ENCODE measurements at regions not wholly inside any gene's neighbourhood (a gene's known extent, or its start where the extent isn't known, plus 50 kb on each side); places are given as distances from the start of the nearest gene placed in this dataset.

DNA sequence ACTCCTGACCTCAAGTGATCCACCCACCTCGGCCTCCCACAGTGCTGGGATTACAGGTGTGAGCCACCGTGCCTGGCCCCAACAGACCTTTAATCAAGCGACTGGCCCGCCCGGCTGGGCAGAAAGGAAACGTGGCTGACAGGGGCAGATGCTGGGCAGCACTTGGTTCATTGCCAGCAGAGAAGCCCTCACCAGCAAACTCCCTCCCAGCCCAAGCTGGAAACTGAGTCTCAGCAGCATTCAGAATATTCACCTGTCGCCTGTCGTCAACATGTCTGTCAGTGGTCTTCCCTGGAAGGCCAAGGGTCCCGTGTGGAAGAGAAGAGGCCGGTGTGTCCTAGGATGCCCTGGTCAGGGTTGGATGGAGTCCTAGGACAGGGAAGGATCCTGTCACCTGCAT lies 245.0 kb downstream of the TEX29 start:
- Histone ChIP-seq H3K4me3 (ENCODE audit: low read depth in 1 of 2, low read length in 2 of 2) (no peak overlapping the region), H3K27me3 (ENCODE audit: control insufficient read depth in 1 of 2, insufficient read depth in 2 of 2, low read length in 2 of 2) (no peaks in the 10 kb centered on the region), H3K4me1 (ENCODE audit: control insufficient read depth in 2 of 2, insufficient read depth in 2 of 2, low read length in 1 of 2) (no peaks in the 10 kb centered on the region), H3K36me3 (ENCODE audit: control insufficient read depth in 2 of 2, insufficient read depth in 2 of 2, low read length in 1 of 2) (no peaks in the 10 kb centered on the region), H3K9me3 (ENCODE audit: control insufficient read depth in 2 of 2, insufficient read depth in 1 of 2, low read depth in 1 of 2, low read length in 1 of 2) (peaks cover 0 to 14% of the 10 kb centered on the region in 2 donors), H3K27ac (ENCODE audit: low read depth in 2 of 2, low read length in 1 of 2) (no peak overlapping the region)
- WGBS, 2 donors: 82% methylated on average over 10 of the region's 10 CpGs

GRCh38 chr13:111566567-111566966 lies 246.1 kb downstream of the TEX29 start:
- no peaks in the 10 kb centered on the region for H3K27me3 ChIP-seq (ENCODE audit: control insufficient read depth in 1 of 2, insufficient read depth in 2 of 2, low read length in 2 of 2)
- H3K4me1 ChIP-seq (ENCODE audit: control insufficient read depth in 2 of 2, insufficient read depth in 2 of 2, low read length in 1 of 2): no peaks in the 10 kb centered on the region
- WGBS, 2 donors: 88 to 93% methylated on average over 12 of the region's 12 CpGs
- no peak overlapping the region for H3K4me3 ChIP-seq (ENCODE audit: low read depth in 1 of 2, low read length in 2 of 2)
- peaks cover 0 to 14% of the 10 kb centered on the region in 2 donors for H3K9me3 ChIP-seq (ENCODE audit: control insufficient read depth in 2 of 2, insufficient read depth in 1 of 2, low read depth in 1 of 2, low read length in 1 of 2)
- no peak overlapping the region for H3K27ac ChIP-seq (ENCODE audit: low read depth in 2 of 2, low read length in 1 of 2)
- H3K36me3 ChIP-seq (ENCODE audit: control insufficient read depth in 2 of 2, insufficient read depth in 2 of 2, low read length in 1 of 2): no peaks in the 10 kb centered on the region

DNA sequence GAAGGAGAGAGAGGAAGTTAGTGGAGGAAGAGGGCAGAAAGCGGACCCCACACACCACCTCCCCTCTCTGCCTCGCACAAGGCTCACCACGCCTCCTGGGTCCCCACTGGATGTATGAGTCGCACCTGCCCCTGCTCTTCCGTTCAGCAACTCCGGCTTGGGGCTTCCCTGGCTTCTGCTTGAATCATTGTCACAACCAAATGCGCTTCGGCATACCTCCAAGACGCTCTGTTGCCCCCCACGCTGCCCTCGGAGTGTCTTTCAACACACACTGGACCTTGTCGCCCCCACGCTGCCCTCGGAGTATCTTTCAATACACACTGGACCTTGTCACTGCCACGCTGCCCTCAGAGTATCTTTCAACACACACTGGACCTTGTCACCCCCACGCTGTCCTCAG lies 247.2 kb downstream of the TEX29 start:
- no peaks in the 10 kb centered on the region for H3K36me3 ChIP-seq (ENCODE audit: control insufficient read depth in 2 of 2, insufficient read depth in 2 of 2, low read length in 1 of 2)
- 83 to 89% methylated on average over 16 of the region's 16 CpGs for WGBS, 2 donors
- peaks cover 0 to 14% of the 10 kb centered on the region in 2 donors for H3K9me3 ChIP-seq (ENCODE audit: control insufficient read depth in 2 of 2, insufficient read depth in 1 of 2, low read depth in 1 of 2, low read length in 1 of 2)
- H3K27ac ChIP-seq (ENCODE audit: low read depth in 2 of 2, low read length in 1 of 2): no peak overlapping the region
- no peaks in the 10 kb centered on the region for H3K4me1 ChIP-seq (ENCODE audit: control insufficient read depth in 2 of 2, insufficient read depth in 2 of 2, low read length in 1 of 2)
- H3K27me3 ChIP-seq (ENCODE audit: control insufficient read depth in 1 of 2, insufficient read depth in 2 of 2, low read length in 2 of 2): no peaks in the 10 kb centered on the region
- no peak overlapping the region for H3K4me3 ChIP-seq (ENCODE audit: low read depth in 1 of 2, low read length in 2 of 2)

- H3K4me3 ChIP-seq (ENCODE audit: low read depth in 1 of 2, low read length in 2 of 2): no peak overlapping the region
- no peaks in the 10 kb centered on the region for H3K27me3 ChIP-seq (ENCODE audit: control insufficient read depth in 1 of 2, insufficient read depth in 2 of 2, low read length in 2 of 2)
- no peaks in the 10 kb centered on the region for H3K36me3 ChIP-seq (ENCODE audit: control insufficient read depth in 2 of 2, insufficient read depth in 2 of 2, low read length in 1 of 2)
- no peak overlapping the region for H3K27ac ChIP-seq (ENCODE audit: low read depth in 2 of 2, low read length in 1 of 2)
- no peaks in the 10 kb centered on the region for H3K4me1 ChIP-seq (ENCODE audit: control insufficient read depth in 2 of 2, insufficient read depth in 2 of 2, low read length in 1 of 2)
- 73 to 77% methylated on average over 8 of the region's 8 CpGs for WGBS, 2 donors
- peaks cover 0 to 14% of the 10 kb centered on the region in 2 donors for H3K9me3 ChIP-seq (ENCODE audit: control insufficient read depth in 2 of 2, insufficient read depth in 1 of 2, low read depth in 1 of 2, low read length in 1 of 2)
Observed at GRCh38 chr13:111568290-111568689, 247.8 kb downstream of the TEX29 start.

- H3K4me3 ChIP-seq (ENCODE audit: low read depth in 1 of 2, low read length in 2 of 2): no peak overlapping the region
- no peak overlapping the region for H3K27ac ChIP-seq (ENCODE audit: low read depth in 2 of 2, low read length in 1 of 2)
- H3K9me3 ChIP-seq (ENCODE audit: control insufficient read depth in 2 of 2, insufficient read depth in 1 of 2, low read depth in 1 of 2, low read length in 1 of 2): peaks cover 4 to 19% of the 10 kb centered on the region in 2 donors
- H3K4me1 ChIP-seq (ENCODE audit: control insufficient read depth in 2 of 2, insufficient read depth in 2 of 2, low read length in 1 of 2): no peaks in the 10 kb centered on the region
- no peaks in the 10 kb centered on the region for H3K36me3 ChIP-seq (ENCODE audit: control insufficient read depth in 2 of 2, insufficient read depth in 2 of 2, low read length in 1 of 2)
- H3K27me3 ChIP-seq (ENCODE audit: control insufficient read depth in 1 of 2, insufficient read depth in 2 of 2, low read length in 2 of 2): no peaks in the 10 kb centered on the region
- WGBS, 2 donors: 90 to 93% methylated on average over 1 of the region's 1 CpG
Observed at GRCh38 chr13:111570911-111571310, 250.5 kb downstream of the TEX29 start.

- H3K27ac ChIP-seq (ENCODE audit: low read depth in 2 of 2, low read length in 1 of 2): no peak overlapping the region
- no peaks in the 10 kb centered on the region for H3K27me3 ChIP-seq (ENCODE audit: control insufficient read depth in 1 of 2, insufficient read depth in 2 of 2, low read length in 2 of 2)
- peaks cover 4 to 13% of the 10 kb centered on the region in 2 donors for H3K9me3 ChIP-seq (ENCODE audit: control insufficient read depth in 2 of 2, insufficient read depth in 1 of 2, low read depth in 1 of 2, low read length in 1 of 2)
- H3K4me1 ChIP-seq (ENCODE audit: control insufficient read depth in 2 of 2, insufficient read depth in 2 of 2, low read length in 1 of 2): no peaks in the 10 kb centered on the region
- WGBS, 2 donors: 56 to 72% methylated on average over 27 of the region's 27 CpGs
- H3K36me3 ChIP-seq (ENCODE audit: control insufficient read depth in 2 of 2, insufficient read depth in 2 of 2, low read length in 1 of 2): no peaks in the 10 kb centered on the region
- no peak overlapping the region for H3K4me3 ChIP-seq (ENCODE audit: low read depth in 1 of 2, low read length in 2 of 2)
Observed at GRCh38 chr13:111572956-111573761, 252.7 kb downstream of the TEX29 start.

GRCh38 chr13:111573801-111574200 lies 253.4 kb downstream of the TEX29 start:
- Histone ChIP-seq H3K36me3 (ENCODE audit: control insufficient read depth in 2 of 2, insufficient read depth in 2 of 2, low read length in 1 of 2) (no peaks in the 10 kb centered on the region), H3K4me1 (ENCODE audit: control insufficient read depth in 2 of 2, insufficient read depth in 2 of 2, low read length in 1 of 2) (no peaks in the 10 kb centered on the region), H3K27ac (ENCODE audit: low read depth in 2 of 2, low read length in 1 of 2) (no peak overlapping the region), H3K27me3 (ENCODE audit: control insufficient read depth in 1 of 2, insufficient read depth in 2 of 2, low read length in 2 of 2) (no peaks in the 10 kb centered on the region), H3K9me3 (ENCODE audit: control insufficient read depth in 2 of 2, insufficient read depth in 1 of 2, low read depth in 1 of 2, low read length in 1 of 2) (peaks cover 4 to 12% of the 10 kb centered on the region in 2 donors), H3K4me3 (ENCODE audit: low read depth in 1 of 2, low read length in 2 of 2) (no peak overlapping the region)
- WGBS, 2 donors: 91 to 92% methylated on average over 7 of the region's 7 CpGs

- Histone ChIP-seq H3K4me1 (ENCODE audit: control insufficient read depth in 2 of 2, insufficient read depth in 2 of 2, low read length in 1 of 2) (no peaks in the 10 kb centered on the region), H3K36me3 (ENCODE audit: control insufficient read depth in 2 of 2, insufficient read depth in 2 of 2, low read length in 1 of 2) (no peaks in the 10 kb centered on the region), H3K9me3 (ENCODE audit: control insufficient read depth in 2 of 2, insufficient read depth in 1 of 2, low read depth in 1 of 2, low read length in 1 of 2) (peaks cover 4 to 8% of the 10 kb centered on the region in 2 donors), H3K27me3 (ENCODE audit: control insufficient read depth in 1 of 2, insufficient read depth in 2 of 2, low read length in 2 of 2) (no peaks in the 10 kb centered on the region), H3K27ac (ENCODE audit: low read depth in 2 of 2, low read length in 1 of 2) (no peak overlapping the region), H3K4me3 (ENCODE audit: low read depth in 1 of 2, low read length in 2 of 2) (no peak overlapping the region)
- WGBS, 2 donors: 89 to 92% methylated on average over 9 of the region's 9 CpGs
Observed at GRCh38 chr13:111575276-111575675, 254.8 kb downstream of the TEX29 start.

DNA sequence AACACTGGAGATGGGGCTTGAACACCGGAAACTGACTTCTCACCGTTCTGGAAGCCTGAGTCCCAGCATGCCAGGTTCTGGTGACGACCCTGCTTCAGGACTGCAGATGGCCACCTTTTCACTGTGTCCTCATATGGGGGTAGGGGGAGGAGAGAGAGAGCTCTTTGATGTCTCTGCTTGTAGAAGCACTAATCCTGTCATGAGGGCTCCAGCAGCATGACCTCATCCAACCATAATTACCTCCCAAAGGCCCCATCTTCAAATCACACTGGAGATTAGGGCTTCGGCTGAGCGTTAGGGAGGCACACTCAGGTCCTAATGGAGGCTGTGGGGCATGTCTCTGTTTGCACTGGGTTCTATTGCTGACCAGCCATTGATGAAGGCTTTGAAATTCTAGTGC lies 255.3 kb downstream of the TEX29 start:
- H3K4me3 ChIP-seq (ENCODE audit: low read depth in 1 of 2, low read length in 2 of 2): no peak overlapping the region
- H3K9me3 ChIP-seq (ENCODE audit: control insufficient read depth in 2 of 2, insufficient read depth in 1 of 2, low read depth in 1 of 2, low read length in 1 of 2): peaks cover 4 to 10% of the 10 kb centered on the region in 2 donors
- H3K4me1 ChIP-seq (ENCODE audit: control insufficient read depth in 2 of 2, insufficient read depth in 2 of 2, low read length in 1 of 2): no peaks in the 10 kb centered on the region
- H3K36me3 ChIP-seq (ENCODE audit: control insufficient read depth in 2 of 2, insufficient read depth in 2 of 2, low read length in 1 of 2): no peaks in the 10 kb centered on the region
- 73 to 79% methylated on average over 5 of the region's 5 CpGs for WGBS, 2 donors
- H3K27ac ChIP-seq (ENCODE audit: low read depth in 2 of 2, low read length in 1 of 2): no peak overlapping the region
- H3K27me3 ChIP-seq (ENCODE audit: control insufficient read depth in 1 of 2, insufficient read depth in 2 of 2, low read length in 2 of 2): no peaks in the 10 kb centered on the region

GRCh38 chr13:111577208-111577828 lies 256.9 kb downstream of the TEX29 start:
- Histone ChIP-seq H3K36me3 (ENCODE audit: control insufficient read depth in 2 of 2, insufficient read depth in 2 of 2, low read length in 1 of 2) (no peaks in the 10 kb centered on the region), H3K27me3 (ENCODE audit: control insufficient read depth in 1 of 2, insufficient read depth in 2 of 2, low read length in 2 of 2) (no peaks in the 10 kb centered on the region), H3K9me3 (ENCODE audit: control insufficient read depth in 2 of 2, insufficient read depth in 1 of 2, low read depth in 1 of 2, low read length in 1 of 2) (peaks cover 4 to 10% of the 10 kb centered on the region in 2 donors), H3K4me1 (ENCODE audit: control insufficient read depth in 2 of 2, insufficient read depth in 2 of 2, low read length in 1 of 2) (no peaks in the 10 kb centered on the region), H3K4me3 (ENCODE audit: low read depth in 1 of 2, low read length in 2 of 2) (no peak overlapping the region), H3K27ac (ENCODE audit: low read depth in 2 of 2, low read length in 1 of 2) (no peak overlapping the region)
- WGBS, 2 donors: 74 to 75% methylated on average over 9 of the region's 9 CpGs

Data from esophagus (tissue), 2 donors.